Lower lobe of right lung (tissue), 2 donors: ENCODE measurements at regions not wholly inside any gene's neighbourhood (a gene's known extent, or its start where the extent isn't known, plus 50 kb on each side); places are given as distances from the start of the nearest gene placed in this dataset.

Experiments used
- ATAC-seq, 2 donors: fragments of 200-7000 bp; cut with Tn5 transposase; one replicate each; pipeline ENCODE4 v1.9.1; 2020 to 2022; ENCODE audit warnings: mild to moderate bottlenecking in 2 of 2, moderate library complexity in 2 of 2
- DNase-seq: peaks from one replicate; pipeline ENCODE4 v3.0.0-alpha.2; 2020
- H3K27ac ChIP-seq: fragments of 200-600 bp; one replicate; pipeline ENCODE4 v1.8.0; 2022
- H3K27me3 ChIP-seq: fragments of 200-600 bp; one replicate; pipeline ENCODE4 v1.8.0; 2022; ENCODE audit warnings: low read depth
- H3K36me3 ChIP-seq: fragments of 200-600 bp; one replicate; pipeline ENCODE4 v1.8.0; 2022; ENCODE audit warnings: mild to moderate bottlenecking
- H3K4me1 ChIP-seq: fragments of 200-600 bp; one replicate; pipeline ENCODE4 v1.8.0; 2022
- H3K4me3 ChIP-seq: fragments of 200-600 bp; one replicate; pipeline ENCODE4 v1.8.0; 2022; ENCODE audit warnings: mild to moderate bottlenecking
- H3K9me3 ChIP-seq: fragments of 200-600 bp; one replicate; pipeline ENCODE4 v1.8.0; 2022
- intact Hi-C: fragments of 100-400 bp; cut with DNase I; formaldehyde crosslinking; loops from one replicate; pipeline ENCODE4 v1.11.0; 2022
- TF ChIP-seq, protein P1 (sequence below): fragments of 200-600 bp; IDR thresholded peaks from one replicate; pipeline ENCODE4 v1.8.0; 2022; ENCODE audit warnings: antibody characterized with exemption, mild to moderate bottlenecking
- donor health status: DM: no; HTN: yes; CAD: no; lungs with severe emphysema.

DNA sequence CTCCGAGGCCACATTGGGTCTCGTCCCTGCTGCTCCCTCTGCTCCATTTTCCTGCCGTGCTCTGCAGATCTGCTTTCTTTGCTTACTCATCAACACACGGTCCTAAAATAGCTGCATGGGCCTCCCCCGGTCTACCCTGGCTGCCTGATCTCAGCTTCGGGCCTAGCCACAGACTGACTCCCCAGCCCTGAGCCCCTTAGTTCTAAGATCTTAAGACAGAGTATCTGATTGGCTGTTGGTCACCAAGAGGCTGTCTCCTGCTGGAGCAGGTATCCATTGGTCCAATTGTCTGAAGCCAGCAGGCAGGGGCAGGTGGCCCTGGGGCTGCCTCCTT is 53.7 kb upstream of the NECTIN1 start:
- no peaks in the 10 kb centered on the region for H3K36me3 ChIP-seq
- no peak for ATAC-seq
- H3K27ac ChIP-seq, result no peak overlapping the region
- TF ChIP-seq, protein P1, sequence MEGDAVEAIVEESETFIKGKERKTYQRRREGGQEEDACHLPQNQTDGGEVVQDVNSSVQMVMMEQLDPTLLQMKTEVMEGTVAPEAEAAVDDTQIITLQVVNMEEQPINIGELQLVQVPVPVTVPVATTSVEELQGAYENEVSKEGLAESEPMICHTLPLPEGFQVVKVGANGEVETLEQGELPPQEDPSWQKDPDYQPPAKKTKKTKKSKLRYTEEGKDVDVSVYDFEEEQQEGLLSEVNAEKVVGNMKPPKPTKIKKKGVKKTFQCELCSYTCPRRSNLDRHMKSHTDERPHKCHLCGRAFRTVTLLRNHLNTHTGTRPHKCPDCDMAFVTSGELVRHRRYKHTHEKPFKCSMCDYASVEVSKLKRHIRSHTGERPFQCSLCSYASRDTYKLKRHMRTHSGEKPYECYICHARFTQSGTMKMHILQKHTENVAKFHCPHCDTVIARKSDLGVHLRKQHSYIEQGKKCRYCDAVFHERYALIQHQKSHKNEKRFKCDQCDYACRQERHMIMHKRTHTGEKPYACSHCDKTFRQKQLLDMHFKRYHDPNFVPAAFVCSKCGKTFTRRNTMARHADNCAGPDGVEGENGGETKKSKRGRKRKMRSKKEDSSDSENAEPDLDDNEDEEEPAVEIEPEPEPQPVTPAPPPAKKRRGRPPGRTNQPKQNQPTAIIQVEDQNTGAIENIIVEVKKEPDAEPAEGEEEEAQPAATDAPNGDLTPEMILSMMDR, result no peak
- no peaks in the 10 kb centered on the region for H3K9me3 ChIP-seq
- no peak overlapping the region for H3K4me3 ChIP-seq
- peaks cover 13% of the 10 kb centered on the region for H3K27me3 ChIP-seq
- DNase-seq, result peak; percentile 7
- H3K4me1 ChIP-seq, result no peaks in the 10 kb centered on the region
- intact Hi-C loops, result no loop called here

DNA sequence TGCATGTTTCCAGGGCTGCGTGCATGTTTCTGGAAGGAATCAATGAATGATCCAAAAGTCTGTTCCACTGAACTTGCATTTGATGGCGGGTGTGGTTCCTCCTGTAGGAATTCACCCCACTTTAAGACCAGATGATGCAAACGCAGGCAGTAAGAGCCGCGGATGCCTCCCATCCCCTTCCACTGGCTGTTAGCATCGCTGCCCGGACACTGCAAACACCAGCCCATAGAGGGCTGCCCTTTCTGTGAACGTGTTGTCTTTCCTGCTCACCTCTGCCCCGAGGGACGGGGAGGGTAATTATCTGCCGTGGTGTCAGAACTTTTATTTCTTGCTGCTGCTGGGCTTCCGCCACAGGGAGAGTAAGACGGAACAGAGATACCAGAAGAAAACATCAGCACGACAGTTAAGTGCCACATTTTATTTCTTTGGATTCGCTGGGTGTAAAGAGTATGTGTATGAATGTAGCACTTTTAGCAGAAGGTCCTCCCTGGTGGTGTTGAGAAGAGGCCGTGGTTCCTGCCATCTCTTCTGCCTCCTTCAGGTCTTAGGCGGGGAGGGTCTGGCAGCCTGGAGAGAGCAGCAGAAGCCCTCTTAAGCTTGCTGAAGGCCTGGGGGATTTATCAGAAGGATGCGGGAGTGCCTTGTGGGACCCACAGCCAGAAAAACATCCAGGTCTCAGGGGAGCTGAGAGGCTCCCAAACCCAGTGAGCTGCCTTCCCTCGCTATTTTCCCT is 53.2 kb upstream of the NECTIN1 start:
- DNase-seq, result peak; percentile 2

DNA sequence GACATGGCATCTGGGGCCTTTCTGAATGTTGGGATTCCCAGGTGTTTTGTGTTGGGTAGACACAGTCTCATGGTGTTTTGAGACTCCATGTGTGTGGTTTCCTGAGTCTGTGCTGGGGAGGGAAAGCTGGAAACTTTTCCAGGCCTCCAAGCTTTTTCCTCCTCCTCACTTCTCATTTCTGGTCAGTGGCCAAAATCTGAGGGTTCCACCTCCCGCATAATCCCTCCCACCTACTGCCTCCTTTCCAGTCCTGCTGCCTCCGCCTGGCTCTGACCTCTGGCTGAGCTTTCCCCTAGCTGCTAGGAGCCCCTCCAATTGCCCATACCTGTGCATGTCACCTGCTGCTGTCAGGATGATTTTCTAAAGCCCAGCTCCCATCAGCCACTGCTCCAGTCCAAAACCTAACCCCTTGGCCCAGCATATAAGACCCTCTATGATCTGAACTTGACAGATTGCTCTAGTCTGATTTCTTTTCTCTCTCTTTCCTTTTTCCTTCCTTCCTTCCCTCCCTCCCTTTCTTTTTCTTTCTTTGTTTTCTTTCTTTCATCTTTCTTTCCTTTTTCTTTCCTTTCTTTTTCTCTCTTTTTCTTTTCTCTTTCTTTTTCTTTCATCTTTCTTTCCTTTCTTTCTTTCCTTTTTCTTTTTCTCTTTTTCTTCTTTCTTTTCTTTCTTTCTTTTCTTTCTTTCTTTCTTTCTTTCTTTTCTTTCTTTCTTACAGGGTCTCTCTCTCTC is 51.4 kb upstream of the NECTIN1 start:
- H3K27ac ChIP-seq, result no peak overlapping the region
- no peaks in the 10 kb centered on the region for H3K9me3 ChIP-seq
- H3K36me3 ChIP-seq, result no peaks in the 10 kb centered on the region
- DNase-seq, result peak; percentile 17
- peaks cover 14% of the 10 kb centered on the region for H3K27me3 ChIP-seq
- TF ChIP-seq, protein P1, result no peak
- H3K4me1 ChIP-seq, result no peaks in the 10 kb centered on the region
- ATAC-seq, result no peak
- intact Hi-C loops, result no loop called here
- no peak overlapping the region for H3K4me3 ChIP-seq

More for the DNA sequence above, 53.2 kb upstream of the NECTIN1 start:
- Histone ChIP-seq H3K4me3 (no peak overlapping the region), H3K36me3 (no peaks in the 10 kb centered on the region), H3K9me3 (no peaks in the 10 kb centered on the region), H3K27ac (no peak overlapping the region), H3K27me3 (peaks cover 14% of the 10 kb centered on the region), H3K4me1 (no peaks in the 10 kb centered on the region)
- intact Hi-C loops, result no loop called here
- TF ChIP-seq, protein P1, result no peak
- no peak for ATAC-seq

DNA sequence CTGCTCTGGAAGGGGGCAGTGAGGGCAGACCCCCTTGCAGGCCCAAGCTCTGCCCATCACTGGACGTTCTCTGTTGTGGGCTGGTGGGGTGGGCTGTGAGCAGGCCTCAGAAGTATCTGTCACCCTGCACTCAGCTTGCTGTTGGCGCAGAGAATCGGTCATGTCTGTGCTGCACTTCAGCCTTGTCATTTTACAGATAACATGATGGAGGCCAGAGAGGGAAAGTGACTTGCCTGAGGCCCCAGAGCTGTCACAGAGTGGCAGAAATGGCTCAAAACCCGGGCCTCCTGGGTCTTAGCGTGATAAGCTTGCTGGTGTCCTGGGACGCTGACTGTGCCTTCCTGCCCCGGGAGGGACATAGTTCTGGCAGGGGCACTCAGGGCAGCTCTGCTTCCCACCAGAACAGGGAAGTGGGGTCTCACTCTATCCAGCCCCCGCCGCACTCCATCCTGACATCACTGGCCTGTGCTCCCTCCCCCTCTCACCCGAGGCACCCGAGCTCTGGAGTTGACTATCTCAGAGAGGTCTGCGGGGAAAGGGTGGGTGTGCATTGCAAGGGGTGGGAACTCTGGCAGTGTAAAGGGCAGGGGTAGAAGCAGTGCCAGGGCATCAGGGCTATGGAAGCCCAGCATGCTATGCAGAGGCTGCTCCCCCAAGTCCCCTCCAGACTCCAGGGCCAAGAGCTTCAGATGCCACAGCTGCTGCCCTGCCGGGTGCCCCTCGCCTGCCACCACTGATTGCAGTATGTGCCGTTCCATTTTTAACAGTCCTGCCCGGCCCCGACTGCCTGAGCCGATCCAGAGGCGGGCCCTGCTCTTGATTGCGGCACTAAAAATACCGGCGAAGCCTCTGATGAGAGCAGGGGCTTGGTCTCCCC is 50.4 kb upstream of the NECTIN1 start:
- H3K27me3 ChIP-seq, result peaks cover 14% of the 10 kb centered on the region
- no peaks in the 10 kb centered on the region for H3K4me1 ChIP-seq
- DNase-seq, result peak; percentile 20
- intact Hi-C loops, result no loop called here
- no peaks in the 10 kb centered on the region for H3K36me3 ChIP-seq
- ATAC-seq, result no peak
- H3K9me3 ChIP-seq, result no peaks in the 10 kb centered on the region
- H3K27ac ChIP-seq, result no peak overlapping the region
- TF ChIP-seq, protein P1, result no peak
- H3K4me3 ChIP-seq, result no peak overlapping the region
